CD4-positive, alpha-beta T cell treated with Interleukin-21 for 1 hour (primary cell): ENCODE measurements at regions not wholly inside any gene's neighbourhood (a gene's known extent, or its start where the extent isn't known, plus 50 kb on each side); places are given as distances from the start of the nearest gene placed in this dataset.

ENCODE experiments used
- DNase-seq: peaks from one replicate; pipeline ENCODE4 v3.0.0-alpha.2; 2020

DNA sequence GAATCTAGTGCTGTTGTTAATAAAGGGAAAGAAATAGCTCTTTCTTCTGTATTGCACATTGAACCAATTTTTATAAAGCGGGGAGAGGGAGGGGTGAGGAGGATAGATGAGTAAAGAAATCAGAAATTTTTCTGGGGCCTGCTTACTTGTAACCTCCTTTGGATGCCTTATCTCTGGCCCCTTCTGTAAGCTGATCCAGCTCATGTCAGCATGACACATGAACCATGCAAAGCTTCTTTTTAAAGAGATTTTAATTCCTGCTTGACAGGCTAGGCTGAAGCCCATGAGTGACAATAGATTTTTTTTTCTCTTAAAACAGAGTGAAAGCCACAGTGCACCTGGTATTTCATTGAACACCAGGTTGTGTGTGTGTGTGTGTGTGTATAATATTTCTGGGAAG, 325.3 kb downstream of the PRL start:
- DNase-seq, result no peak

- no peak for DNase-seq
Observed at GRCh38 chr6:21972516-21972915, 324.3 kb downstream of the PRL start.

DNA sequence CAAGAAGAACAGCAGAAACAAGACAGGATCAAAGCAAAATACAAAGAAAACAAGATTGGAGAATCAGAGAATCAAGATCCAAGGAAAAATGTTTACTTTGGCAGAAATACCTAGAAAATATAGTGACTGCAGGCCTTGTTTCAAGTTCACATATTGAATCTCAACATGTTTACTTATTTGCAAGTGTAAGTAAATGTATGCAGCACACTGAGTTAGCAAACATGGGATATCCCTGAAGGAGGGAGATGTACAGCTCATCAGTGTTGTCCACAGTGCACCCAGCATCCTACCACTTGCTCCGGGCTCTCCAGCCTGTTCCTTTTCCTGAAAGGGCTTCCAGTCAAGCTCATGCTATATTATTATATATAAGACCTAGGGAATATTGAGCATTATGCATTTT, 319.5 kb downstream of the PRL start:
- DNase-seq, result no peak

DNA sequence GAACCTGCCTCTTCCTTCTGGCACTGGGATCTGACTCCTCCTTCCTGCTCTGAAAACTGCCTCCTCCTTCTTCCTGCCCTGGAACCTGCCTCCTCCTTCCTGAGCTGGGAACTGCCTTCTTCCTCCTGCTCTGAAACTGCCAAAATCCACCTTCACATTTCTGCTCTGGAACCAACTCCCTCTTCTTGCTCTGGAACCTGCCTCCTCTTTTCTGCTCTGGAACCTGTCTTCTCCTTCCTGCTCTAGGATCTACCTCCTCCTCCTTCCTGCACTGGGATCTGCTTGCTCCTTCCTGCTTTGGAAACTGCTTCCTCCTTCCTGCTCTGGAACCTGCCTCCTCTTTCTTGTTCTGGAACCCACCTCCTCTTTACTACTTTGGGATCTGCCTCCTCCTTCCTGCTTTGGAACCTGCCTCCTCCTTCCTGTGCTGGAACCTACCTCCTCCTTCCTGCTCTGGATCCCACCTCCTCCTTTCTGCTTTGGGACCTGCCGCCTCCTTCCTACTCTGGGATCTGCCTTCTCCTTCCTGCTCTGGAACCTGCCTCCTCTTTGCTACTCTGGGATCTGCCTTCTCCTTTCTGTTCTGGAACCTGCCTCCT, 315.5 kb downstream of the PRL start:
- DNase-seq, result no peak

GRCh38 chr6:21984135-21984534, 312.7 kb downstream of the PRL start:
- no peak for DNase-seq

GRCh38 chr6:21984561-21984960, 312.3 kb downstream of the PRL start:
- no peak for DNase-seq

DNA sequence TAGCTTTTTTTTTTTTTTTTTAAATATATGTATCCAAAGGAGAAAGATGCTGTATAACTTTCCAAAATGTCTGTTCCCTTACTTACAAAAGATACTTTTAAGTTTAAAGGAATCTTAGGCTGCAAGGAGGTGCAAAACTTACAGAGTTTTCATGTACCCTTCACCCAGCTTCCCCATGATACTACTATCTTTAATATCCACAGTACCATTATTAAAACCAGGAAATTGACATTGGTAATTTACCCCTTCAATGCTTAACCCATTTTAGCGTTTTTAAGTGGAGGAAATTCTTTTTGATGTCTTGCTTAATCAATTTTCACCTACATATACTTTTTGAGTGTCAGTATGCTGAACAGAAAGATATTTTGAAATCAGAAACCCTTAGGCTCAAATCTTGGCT, 310.9 kb downstream of the PRL start:
- no peak for DNase-seq

GRCh38 chr6:21986703-21987102, 310.1 kb downstream of the PRL start:
- no peak for DNase-seq

DNA sequence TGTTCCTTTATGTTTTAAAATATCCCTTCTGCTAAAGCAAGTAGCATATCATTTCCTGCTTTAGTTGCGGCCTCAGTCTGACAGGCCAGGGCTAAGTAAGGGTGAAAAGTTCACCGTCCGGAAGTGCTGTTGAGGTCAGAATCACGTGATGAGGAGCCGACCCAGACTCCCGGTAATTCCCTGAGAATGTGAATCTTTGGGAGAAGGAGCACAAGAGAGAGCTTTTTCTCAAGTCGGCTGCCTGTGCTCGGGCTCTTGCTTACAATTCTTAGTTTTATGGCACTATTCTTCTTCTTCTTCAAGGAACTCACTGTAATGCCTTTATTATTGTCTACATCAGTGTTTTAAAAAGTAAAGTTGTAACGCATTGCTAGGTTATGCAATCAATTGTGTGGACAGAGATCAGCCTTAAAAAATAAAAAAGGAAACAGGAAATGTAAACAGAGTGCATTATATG, 309.3 kb downstream of the PRL start:
- DNase-seq, result peak; percentile 6

DNA sequence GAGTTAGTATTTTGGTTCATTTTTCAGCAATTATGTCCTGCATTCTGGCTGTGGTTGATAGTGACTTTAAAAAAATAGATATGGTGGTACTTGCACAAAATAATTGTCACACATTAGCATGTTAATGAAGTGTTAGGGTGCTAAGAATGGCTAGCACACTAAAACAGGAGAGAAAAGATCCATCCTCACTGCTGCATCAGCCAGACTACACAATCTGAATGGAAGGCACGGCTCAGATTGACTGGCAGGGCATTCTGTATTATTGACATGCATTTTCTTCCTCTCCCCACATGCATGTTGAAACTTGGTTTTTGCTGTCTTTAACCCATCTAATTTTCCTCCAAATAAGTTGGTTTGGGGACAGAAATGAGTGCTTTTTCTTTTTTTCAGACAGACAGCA, 306.3 kb downstream of the PRL start:
- DNase-seq, result no peak

DNA sequence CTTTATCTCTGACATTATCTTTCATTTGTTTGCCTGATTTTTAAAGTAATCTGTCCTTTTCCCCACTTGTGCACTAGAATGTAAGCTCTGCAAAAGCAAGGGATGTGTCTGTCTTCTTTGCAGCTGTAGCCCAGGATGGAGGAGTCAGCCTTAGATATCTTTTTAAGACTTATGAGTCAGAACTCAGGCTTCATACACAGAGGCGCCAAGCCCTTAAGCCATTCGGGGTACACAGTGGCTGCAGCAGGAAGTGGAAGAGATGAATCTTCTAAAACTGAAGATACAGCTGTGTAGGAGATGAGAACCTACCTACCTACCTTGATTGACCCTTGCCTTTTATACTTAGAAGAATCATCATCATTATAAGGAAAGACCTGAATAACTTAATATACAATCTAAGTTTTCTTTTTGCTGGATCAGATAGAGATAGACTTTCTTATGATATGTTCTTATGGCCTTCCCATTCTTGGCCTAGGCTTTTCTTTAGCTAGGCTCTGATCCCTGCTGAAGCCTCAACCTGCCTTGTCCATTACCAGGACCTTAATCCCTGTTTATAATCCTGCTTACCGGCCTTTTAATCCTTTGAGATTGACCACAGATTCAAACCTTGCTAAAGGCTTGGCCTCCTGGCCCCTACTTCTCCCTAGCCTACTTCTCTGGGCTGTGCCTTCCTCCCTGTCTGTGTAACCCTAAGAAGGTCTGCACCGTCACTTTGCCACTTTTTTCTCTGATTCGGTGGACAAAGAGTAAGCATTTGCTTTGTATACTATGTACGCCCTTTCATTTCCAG, 304.5 kb downstream of the PRL start:
- DNase-seq, result no peak

DNA sequence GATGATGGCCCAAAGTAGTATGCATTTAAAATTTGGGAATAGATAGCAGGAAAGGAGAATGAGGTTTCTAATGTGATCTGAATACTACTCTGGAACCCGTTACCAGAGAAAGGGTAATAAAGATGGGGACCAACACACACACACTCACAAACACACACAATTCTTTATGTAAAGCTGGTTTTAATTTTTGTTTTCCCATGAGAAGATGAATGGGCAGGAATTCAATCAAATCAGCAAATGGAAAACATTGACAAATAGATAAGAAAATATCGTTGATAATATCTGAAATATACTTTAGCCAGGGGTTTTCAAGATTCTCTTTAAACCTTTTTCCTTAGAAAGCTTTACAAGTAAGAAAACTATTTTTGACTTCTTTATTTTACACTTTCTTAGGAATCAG, 303.0 kb downstream of the PRL start:
- DNase-seq, result no peak

DNA sequence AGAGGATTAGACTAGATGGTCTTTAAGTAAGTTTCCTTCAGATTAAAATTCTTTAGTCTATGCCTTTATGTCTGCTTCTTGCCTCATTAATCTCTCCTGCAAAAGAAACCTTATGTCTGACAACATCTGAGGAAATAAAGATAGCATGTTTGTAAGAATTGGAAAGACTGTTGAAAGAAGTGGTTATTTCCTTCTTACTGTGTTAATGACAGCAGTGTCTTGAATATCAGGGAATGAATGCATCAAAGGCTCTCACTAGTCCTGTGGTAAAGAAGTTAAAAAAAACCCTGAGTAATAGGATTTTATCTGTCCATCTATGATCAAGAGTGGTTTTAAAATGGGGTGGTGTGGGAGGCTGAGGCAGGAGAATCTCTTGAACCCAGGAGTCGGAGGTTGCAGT, 302.0 kb downstream of the PRL start:
- no peak for DNase-seq

GRCh38 chr6:21995318-21995717, 301.5 kb downstream of the PRL start:
- no peak for DNase-seq

- no peak for DNase-seq
Observed at GRCh38 chr6:21996425-21997118, 300.3 kb downstream of the PRL start.

DNA sequence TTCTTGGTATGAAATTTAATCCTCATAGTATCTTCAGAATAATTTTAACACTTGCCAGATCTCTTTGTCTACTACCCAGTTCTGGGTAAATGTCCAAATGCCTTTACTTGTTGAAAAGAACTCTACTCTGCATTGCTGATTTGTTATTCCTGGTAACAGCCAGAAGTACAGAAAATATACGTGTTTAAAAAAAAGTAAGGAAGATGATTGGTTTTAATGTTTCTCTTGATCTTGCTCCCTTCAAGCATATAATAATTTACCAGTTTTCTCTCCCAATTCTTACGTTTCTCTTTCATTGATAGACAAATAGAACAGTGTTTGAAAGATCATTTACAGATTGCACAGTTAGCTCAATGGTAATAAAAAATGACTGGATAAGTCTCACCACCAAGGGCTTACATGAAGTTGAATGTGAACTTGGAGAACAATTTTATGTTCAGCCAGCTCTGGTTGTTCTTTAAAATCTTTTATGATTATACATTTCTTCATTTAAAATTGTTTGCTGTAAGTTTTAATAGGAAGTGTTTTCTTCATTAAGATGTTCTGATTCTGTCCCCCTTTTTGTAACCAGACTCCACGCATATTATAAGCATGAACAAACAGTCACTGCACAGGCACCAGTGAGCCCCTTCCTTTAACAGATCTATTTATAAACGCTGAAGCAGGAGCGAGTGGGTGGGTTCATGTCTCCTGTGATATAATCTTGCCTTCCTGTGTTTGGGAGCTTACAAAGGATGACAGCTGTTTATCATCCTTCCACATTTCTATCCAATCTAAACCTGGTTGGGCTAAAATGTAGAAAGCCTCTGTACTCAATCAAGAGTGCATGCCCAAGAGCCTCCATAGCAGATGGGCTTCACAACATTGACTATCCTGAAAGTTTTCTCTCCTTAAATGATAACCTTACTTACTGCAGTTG, 299.5 kb downstream of the PRL start:
- no peak for DNase-seq

- DNase-seq, result no peak
Observed at GRCh38 chr6:21998582-21998981, 298.3 kb downstream of the PRL start.

DNA sequence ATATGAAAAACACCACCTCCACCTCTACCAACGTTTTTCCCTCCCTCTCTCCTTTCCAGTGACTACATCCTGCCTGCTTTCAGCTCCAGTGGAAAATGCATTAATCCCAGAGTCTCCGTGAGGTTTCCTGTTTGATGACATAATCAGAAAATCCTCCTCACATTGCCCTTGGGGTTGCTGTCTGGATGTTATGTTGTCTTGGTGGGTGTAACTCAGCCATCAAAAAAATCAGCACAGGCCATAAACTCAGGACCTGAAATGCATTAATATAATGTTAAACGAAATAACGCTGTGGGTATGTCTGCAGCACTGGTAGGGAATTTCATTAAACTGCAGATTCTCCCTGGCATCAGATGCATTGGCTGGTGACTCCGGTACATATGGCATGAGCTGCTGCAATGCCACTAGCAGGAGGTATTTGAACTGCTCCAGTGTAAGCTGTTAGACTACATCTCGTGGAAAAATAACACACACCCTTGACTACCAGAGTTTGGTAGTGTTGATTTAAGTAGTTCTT, 297.8 kb downstream of the PRL start:
- DNase-seq, result no peak

GRCh38 chr6:21999741-22000140, 297.1 kb downstream of the PRL start:
- DNase-seq, result no peak

DNA sequence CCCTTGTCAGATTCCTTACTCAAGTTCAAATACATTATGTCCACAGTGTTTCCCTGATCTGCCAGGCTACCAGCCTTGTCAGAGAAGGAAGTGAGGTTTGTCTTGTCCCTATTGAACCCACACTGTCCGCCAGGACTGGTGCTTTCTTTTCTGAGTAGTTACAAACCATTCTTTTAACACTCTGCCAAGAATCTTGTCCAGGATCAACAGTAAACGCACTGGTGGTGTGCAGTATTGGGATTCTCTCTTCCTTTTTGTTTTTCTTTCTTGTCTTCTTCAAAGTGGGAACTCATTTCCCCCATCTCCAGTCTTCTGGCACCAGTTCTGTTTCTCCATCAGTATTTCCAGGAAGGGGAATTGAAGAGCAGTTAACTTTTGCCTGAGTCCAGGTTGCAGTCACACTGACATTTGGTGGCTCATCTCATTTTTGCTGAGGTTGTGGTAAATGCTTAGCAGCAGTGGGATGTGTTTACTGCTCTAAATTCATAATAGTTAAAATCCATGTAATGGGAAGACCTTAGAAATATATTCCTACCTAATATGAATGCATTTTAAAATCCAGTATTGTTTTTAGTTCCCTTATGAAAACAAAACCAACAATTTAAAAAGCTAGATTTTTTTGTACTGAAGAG, 295.3 kb downstream of the PRL start:
- DNase-seq, result no peak

DNA sequence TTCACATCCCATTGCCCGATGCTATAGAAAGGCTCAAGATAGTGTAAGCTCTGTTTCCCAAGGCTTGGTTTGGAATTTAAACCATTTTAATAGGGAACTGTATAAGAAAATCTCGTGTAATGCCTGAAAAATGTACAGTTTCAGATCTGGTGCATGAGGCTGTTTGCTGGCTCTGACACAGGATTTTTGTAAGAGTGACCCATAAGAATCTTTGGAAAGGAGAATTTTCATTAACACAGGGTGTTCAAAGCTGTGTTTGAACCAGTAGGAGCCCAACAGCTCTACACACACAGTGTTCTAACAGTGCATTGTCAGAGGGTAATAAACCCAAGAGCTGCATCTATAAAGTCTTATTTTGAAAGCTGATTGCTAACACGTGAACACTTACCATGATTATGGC, 293.5 kb downstream of the PRL start:
- DNase-seq, result no peak

GRCh38 chr6:22006795-22007194, 290.0 kb downstream of the PRL start:
- no peak for DNase-seq
